Mesendoderm (in vitro differentiated cells): ENCODE measurements at regions not wholly inside any gene's neighbourhood (a gene's known extent, or its start where the extent isn't known, plus 50 kb on each side); places are given as distances from the start of the nearest gene placed in this dataset.

Source experiments
- DNase-seq: peaks from one replicate; pipeline ENCODE4 v3.0.0; 2013
- H2AK5ac ChIP-seq: 2 replicates; pipeline ENCODE4 v1.6.1; 2013; ENCODE audit warnings: low read length, inconsistent platforms
- H2BK120ac ChIP-seq: 2 replicates; pipeline ENCODE4 v1.6.1; 2013; ENCODE audit warnings: low read depth, mild to moderate bottlenecking, low read length, moderate library complexity, mixed read lengths
- H2BK15ac ChIP-seq: replicated peaks from 2 replicates; pipeline ENCODE4 v1.6.1; 2013; ENCODE audit warnings: low read depth, mild to moderate bottlenecking, moderate library complexity
- H2BK5ac ChIP-seq: 2 replicates; pipeline ENCODE4 v1.6.1; 2013; ENCODE audit warnings: low read length, inconsistent platforms
- H3K18ac ChIP-seq: 2 replicates; pipeline ENCODE4 v1.6.1; 2013; ENCODE audit warnings: mild to moderate bottlenecking, low read length, mixed read lengths
- H3K23ac ChIP-seq: one replicate; pipeline ENCODE4 v1.6.1; 2013; ENCODE audit warnings: low read length
- H3K27ac ChIP-seq: 2 replicates; pipeline ENCODE4 v1.5.1; 2013; ENCODE audit warnings: low read depth, mild to moderate bottlenecking, inconsistent platforms, low read length, moderate library complexity
- H3K27me3 ChIP-seq: 2 replicates; pipeline ENCODE4 v1.6.1; 2013; ENCODE audit warnings: low read length, control low read depth, mild to moderate bottlenecking, inconsistent platforms; ENCODE audit not compliant: insufficient read depth, poor library complexity
- H3K36me3 ChIP-seq: 2 replicates; pipeline ENCODE4 v1.6.1; 2013; ENCODE audit warnings: low read length, inconsistent platforms; ENCODE audit not compliant: control insufficient read depth, insufficient read depth
- H3K4ac ChIP-seq: one replicate; pipeline ENCODE4 v1.6.1; 2013; ENCODE audit warnings: low read depth, mild to moderate bottlenecking, low read length, moderate library complexity
- H3K4me1 ChIP-seq: 2 replicates; pipeline ENCODE4 v1.6.1; 2013; ENCODE audit warnings: low read depth, low read length, inconsistent platforms; ENCODE audit not compliant: control insufficient read depth
- H3K4me2 ChIP-seq: 2 replicates; pipeline ENCODE4 v1.6.1; 2013; ENCODE audit warnings: low read length
- H3K4me3 ChIP-seq: 2 replicates; pipeline ENCODE4 v1.5.1; 2013; ENCODE audit warnings: mild to moderate bottlenecking, low read length
- H3K56ac ChIP-seq: one replicate; pipeline ENCODE4 v1.6.1; 2013; ENCODE audit warnings: low read length
- H3K79me1 ChIP-seq: 2 replicates; pipeline ENCODE4 v1.6.1; 2013; ENCODE audit warnings: low read length, inconsistent platforms
- H3K79me2 ChIP-seq: 2 replicates; pipeline ENCODE4 v1.6.1; 2013; ENCODE audit warnings: mild to moderate bottlenecking, low read length; ENCODE audit not compliant: control insufficient read depth, insufficient read depth
- H3K9ac ChIP-seq: 2 replicates; pipeline ENCODE4 v1.6.1; 2013; ENCODE audit warnings: low read length, inconsistent platforms
- H4K5ac ChIP-seq: one replicate; pipeline ENCODE4 v1.6.1; 2013; ENCODE audit warnings: low read length
- H4K8ac ChIP-seq: one replicate; pipeline ENCODE4 v1.6.1; 2013; ENCODE audit warnings: low read depth, mild to moderate bottlenecking, control low read depth, low read length, moderate library complexity
- WGBS: extraction: QIAGEN DNeasy Blood & Tissue Kit; methylation state at CpG from one replicate; pipeline ENCODE4 v1.1.7; 2013; ENCODE audit warnings: low lambda C conversion rate, missing lambda C conversion rate; ENCODE audit not compliant: insufficient coverage; ENCODE audit errors: extremely low coverage; 5-methylcytosine and 5-hydroxymethylcytosine counted together

GRCh38 chr14:101065696-101066694, 162.5 kb upstream of the RTL1 start:
- Histone ChIP-seq H3K4me1 (no peaks in the 10 kb centered on the region), H3K23ac (no peak overlapping the region), H3K4me3 (no peak overlapping the region), H4K8ac (no peak overlapping the region), H3K9ac (no peak overlapping the region), H3K4me2 (no peak overlapping the region), H3K79me2 (no peaks in the 10 kb centered on the region), H3K56ac (no peak overlapping the region), H3K36me3 (no peaks in the 10 kb centered on the region), H3K18ac (no peak overlapping the region), H4K5ac (no peak overlapping the region), H3K79me1 (no peaks in the 10 kb centered on the region), H3K4ac (no peak overlapping the region), H2BK15ac (no peak overlapping the region), H3K27me3 (no peaks in the 10 kb centered on the region), H3K27ac (no peak overlapping the region), H2BK5ac (no peak overlapping the region), H2AK5ac (no peak overlapping the region), H2BK120ac (no peak overlapping the region)
- no peak for DNase-seq
- WGBS = no CpG with 5 or more reads among the region's 43 CpGs

DNA sequence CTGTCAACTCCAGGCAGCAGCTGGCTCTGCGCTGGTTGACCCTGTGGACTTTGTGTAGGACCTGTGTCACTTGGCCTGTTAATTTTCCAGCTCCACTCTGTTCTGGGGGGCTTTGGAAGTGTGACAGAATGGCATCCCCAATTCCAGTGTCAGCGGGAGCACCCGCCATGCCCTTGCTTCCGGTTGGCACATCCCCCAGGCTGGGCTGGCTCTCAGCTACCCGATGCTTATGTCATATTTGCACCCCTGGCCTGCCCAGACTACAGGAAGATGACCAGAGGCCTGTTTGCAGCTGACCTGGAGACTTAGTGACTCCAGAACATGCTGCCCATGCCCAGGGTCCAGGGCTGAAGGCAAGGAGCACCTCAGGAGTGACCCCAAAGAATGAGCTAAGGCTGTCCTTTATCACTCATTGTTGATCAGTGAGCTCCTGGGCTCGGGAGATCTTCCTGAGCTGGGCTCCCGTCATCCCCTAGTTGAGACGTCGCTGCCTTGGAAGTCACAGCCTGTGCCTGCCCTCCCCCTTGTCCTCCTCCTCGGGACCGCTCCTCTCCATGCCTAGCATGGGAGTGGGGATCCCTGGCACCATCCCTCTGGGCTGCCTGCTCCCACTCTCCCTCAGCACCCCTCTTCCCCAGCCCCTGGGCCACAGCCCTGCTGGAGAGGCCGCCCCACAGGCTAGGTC, 163.4 kb upstream of the RTL1 start:
- no peaks in the 10 kb centered on the region for H3K36me3 ChIP-seq
- H3K23ac ChIP-seq = no peak overlapping the region
- no peak overlapping the region for H3K9ac ChIP-seq
- no peaks in the 10 kb centered on the region for H3K27me3 ChIP-seq
- H3K4me2 ChIP-seq = no peak overlapping the region
- H3K18ac ChIP-seq = no peak overlapping the region
- H3K27ac ChIP-seq = no peak overlapping the region
- no CpG with 5 or more reads among the region's 12 CpGs for WGBS
- no peak overlapping the region for H3K56ac ChIP-seq
- no peak overlapping the region for H3K4me3 ChIP-seq
- no peaks in the 10 kb centered on the region for H3K79me2 ChIP-seq
- no peak overlapping the region for H4K8ac ChIP-seq
- no peak overlapping the region for H2BK120ac ChIP-seq
- H4K5ac ChIP-seq = no peak overlapping the region
- no peak overlapping the region for H2BK5ac ChIP-seq
- no peaks in the 10 kb centered on the region for H3K4me1 ChIP-seq
- no peak overlapping the region for H3K4ac ChIP-seq
- H2BK15ac ChIP-seq = no peak overlapping the region
- H2AK5ac ChIP-seq = no peak overlapping the region
- no peaks in the 10 kb centered on the region for H3K79me1 ChIP-seq
- no peak for DNase-seq

GRCh38 chr14:101068313-101069227, 165.0 kb upstream of the RTL1 start:
- Histone ChIP-seq H4K8ac (no peak overlapping the region), H3K36me3 (no peaks in the 10 kb centered on the region), H3K18ac (no peak overlapping the region), H3K27me3 (no peaks in the 10 kb centered on the region), H3K79me2 (no peaks in the 10 kb centered on the region), H2BK15ac (no peak overlapping the region), H4K5ac (no peak overlapping the region), H2AK5ac (no peak overlapping the region), H3K23ac (no peak overlapping the region), H3K56ac (no peak overlapping the region), H3K4me3 (no peak overlapping the region), H2BK5ac (no peak overlapping the region), H3K4me2 (no peak overlapping the region), H3K79me1 (no peaks in the 10 kb centered on the region), H3K4ac (no peak overlapping the region), H3K27ac (no peak overlapping the region), H3K9ac (no peak overlapping the region), H2BK120ac (no peak overlapping the region), H3K4me1 (peaks cover 3% of the 10 kb centered on the region)
- peak; percentile 20 for DNase-seq
- no CpG with 5 or more reads among the region's 34 CpGs for WGBS

DNA sequence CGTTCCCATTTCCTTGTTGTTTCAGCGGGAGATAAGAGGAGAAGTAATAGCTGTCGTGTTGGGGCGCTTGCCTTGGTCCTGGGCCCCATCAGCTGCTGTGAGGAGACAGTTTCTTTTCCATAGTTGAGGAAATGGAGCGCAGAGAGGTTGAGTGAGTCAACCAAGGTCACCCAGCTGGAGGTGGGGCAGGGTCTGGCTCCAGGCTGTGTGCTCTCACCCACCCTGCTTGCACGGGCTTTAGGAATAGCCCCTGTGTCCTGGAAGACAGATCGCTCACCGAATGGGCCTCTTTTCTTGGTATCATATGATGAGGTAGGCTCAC, 165.7 kb upstream of the RTL1 start:
- WGBS = no CpG with 5 or more reads among the region's 8 CpGs
- H2BK5ac ChIP-seq = no peak overlapping the region
- H2BK120ac ChIP-seq = no peak overlapping the region
- H3K4me2 ChIP-seq = no peak overlapping the region
- no peaks in the 10 kb centered on the region for H3K27me3 ChIP-seq
- H3K56ac ChIP-seq = no peak overlapping the region
- H3K79me2 ChIP-seq = no peaks in the 10 kb centered on the region
- peaks cover 3% of the 10 kb centered on the region for H3K4me1 ChIP-seq
- H3K9ac ChIP-seq = no peak overlapping the region
- H3K23ac ChIP-seq = no peak overlapping the region
- H4K8ac ChIP-seq = no peak overlapping the region
- no peak overlapping the region for H3K27ac ChIP-seq
- no peak overlapping the region for H2BK15ac ChIP-seq
- H3K4me3 ChIP-seq = no peak overlapping the region
- no peak overlapping the region for H3K4ac ChIP-seq
- DNase-seq = no peak
- H3K36me3 ChIP-seq = no peaks in the 10 kb centered on the region
- H2AK5ac ChIP-seq = no peak overlapping the region
- no peak overlapping the region for H3K18ac ChIP-seq
- no peaks in the 10 kb centered on the region for H3K79me1 ChIP-seq
- H4K5ac ChIP-seq = no peak overlapping the region

GRCh38 chr14:101069666-101070362, 166.3 kb upstream of the RTL1 start:
- no peaks in the 10 kb centered on the region for H3K79me1 ChIP-seq
- no peak overlapping the region for H3K56ac ChIP-seq
- H2AK5ac ChIP-seq = peak overlapping the region; percentile 23
- no peak overlapping the region for H4K8ac ChIP-seq
- H2BK5ac ChIP-seq = no peak overlapping the region
- no peak overlapping the region for H3K27ac ChIP-seq
- no peak overlapping the region for H3K4me3 ChIP-seq
- H3K79me2 ChIP-seq = no peaks in the 10 kb centered on the region
- H3K23ac ChIP-seq = no peak overlapping the region
- no peak overlapping the region for H3K9ac ChIP-seq
- no peak overlapping the region for H3K18ac ChIP-seq
- H3K4me2 ChIP-seq = no peak overlapping the region
- no peaks in the 10 kb centered on the region for H3K36me3 ChIP-seq
- DNase-seq = no peak
- no peak overlapping the region for H2BK120ac ChIP-seq
- H3K27me3 ChIP-seq = no peaks in the 10 kb centered on the region
- no peak overlapping the region for H2BK15ac ChIP-seq
- H4K5ac ChIP-seq = no peak overlapping the region
- peaks cover 3% of the 10 kb centered on the region for H3K4me1 ChIP-seq
- no CpG with 5 or more reads among the region's 11 CpGs for WGBS
- H3K4ac ChIP-seq = no peak overlapping the region
